Left ventricle myocardium superior (tissue), 1 donor: ENCODE measurements at regions not wholly inside any gene's neighbourhood (a gene's known extent, or its start where the extent isn't known, plus 50 kb on each side); places are given as distances from the start of the nearest gene placed in this dataset.
"Not testable (repeated sequence)": the region's sequence is repeated elsewhere in the genome, so short reads cannot be mapped to it uniquely, and the experiment has no call there.

Source experiments
- ATAC-seq: fragments of 200-7000 bp; cut with Tn5 transposase; one replicate; pipeline ENCODE4 v1.9.1; 2020; ENCODE audit warnings: mild to moderate bottlenecking, moderate library complexity
- DNase-seq: peaks from one replicate; pipeline ENCODE4 v3.0.0-alpha.2; 2020
- intact Hi-C: fragments of 100-400 bp; cut with micrococcal nuclease; formaldehyde crosslinking; loops from one replicate; pipeline ENCODE4 v1.11.0; 2022
- donor health status: DM: no; HTN: yes; CAD: no; lungs with severe emphysema.

DNA sequence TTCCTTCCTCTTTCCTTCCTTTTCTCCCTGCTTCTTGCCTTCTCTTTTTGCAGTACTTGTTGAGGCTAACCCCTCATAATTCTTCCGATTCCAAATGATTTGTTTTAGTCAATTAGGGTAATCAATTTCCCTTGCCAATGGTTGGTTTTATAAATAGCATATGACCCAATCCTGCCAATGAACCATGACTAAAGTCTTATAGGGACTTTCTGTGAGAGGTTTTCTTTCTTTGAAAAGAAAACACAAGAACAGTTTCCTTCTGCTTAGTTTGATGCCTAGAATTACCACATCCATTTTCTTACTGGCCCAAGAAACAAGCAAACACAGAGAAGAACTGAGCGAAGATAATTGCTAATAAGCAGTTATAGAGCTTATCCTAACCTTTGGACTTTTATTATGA, 292.5 kb upstream of the SATB1 start:
- no peak for DNase-seq
- no peak for ATAC-seq
- intact Hi-C loops: no loop called here

DNA sequence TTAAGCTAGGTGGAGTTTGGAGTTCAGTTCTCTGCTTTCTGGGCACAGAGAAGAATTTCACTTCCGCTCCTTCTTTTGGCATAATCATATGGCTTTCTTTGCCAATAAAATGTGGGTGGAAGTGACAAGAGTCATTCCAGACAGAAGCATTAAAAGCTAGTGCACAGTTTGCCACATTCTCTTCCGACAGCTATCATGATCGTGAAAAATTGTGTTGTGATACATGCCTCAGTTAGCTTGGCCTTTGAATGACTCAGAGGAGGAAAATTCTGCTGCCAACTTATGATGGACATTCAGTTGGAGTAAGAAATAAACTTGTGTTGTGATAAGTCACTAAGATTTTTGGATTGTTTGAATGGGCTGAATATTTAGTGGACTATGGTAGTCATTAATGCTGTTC, 291.7 kb upstream of the SATB1 start:
- DNase-seq: no peak
- ATAC-seq: no peak

DNA sequence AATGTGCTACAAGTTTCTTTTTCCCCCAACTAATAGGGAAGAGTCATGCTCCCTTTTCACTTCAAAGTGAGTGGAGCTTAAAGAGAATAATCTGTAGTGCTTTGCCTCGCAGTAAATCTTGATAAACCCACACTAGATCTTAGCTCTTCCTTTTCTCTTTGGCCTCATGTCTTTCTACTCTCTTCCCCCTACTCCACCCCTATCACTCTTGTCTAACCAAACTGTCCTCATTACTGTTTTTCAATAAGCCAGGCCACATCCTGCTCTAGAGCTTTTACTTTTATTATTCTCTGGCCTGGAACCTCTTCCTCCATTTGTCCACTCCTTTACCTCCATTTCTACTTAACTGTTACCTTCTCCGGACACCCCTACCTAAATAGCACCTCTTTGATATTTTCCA, 291.0 kb upstream of the SATB1 start:
- DNase-seq: no peak
- intact Hi-C loops: no loop called here
- ATAC-seq: no peak

More for the DNA sequence above, 291.7 kb upstream of the SATB1 start:
- intact Hi-C loops: no loop called here

DNA sequence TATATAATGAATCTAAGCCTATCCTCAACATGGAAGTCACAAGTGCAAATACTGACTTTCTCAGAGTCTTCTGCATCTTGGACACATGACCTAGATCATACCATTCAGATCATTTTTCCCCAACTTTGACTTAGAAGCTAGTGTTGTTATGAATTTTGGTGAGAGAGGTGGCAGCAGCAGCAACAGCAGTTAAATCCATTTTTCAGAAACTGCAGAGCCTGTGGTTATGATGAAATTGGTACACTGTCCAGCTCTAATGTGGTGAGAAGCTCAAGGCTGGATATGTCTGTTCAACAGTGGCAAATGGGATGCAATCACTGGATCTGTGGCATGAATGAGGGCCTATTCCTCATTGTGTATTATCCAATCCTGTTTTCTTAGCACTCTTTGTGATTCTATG, 290.1 kb upstream of the SATB1 start:
- intact Hi-C loops: no loop called here
- no peak for DNase-seq
- ATAC-seq: no peak

DNA sequence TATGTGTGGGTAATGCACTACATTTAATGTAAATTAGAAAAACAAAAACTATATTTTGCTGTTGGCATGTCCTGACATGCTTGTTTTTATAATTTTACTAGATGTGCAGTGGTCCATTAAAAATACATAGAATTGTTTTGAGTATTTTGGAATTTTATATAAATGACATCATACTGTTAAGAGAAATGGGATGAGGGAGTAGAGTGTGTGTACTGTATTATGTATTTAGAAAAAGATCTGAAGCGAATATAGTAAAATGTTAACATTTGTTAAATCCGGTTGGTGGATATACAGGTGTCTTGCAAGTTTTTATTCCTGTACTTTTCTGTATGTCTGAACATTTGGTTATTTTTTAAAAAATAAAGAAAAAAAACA, 288.4 kb upstream of the SATB1 start:
- no peak for ATAC-seq

DNA sequence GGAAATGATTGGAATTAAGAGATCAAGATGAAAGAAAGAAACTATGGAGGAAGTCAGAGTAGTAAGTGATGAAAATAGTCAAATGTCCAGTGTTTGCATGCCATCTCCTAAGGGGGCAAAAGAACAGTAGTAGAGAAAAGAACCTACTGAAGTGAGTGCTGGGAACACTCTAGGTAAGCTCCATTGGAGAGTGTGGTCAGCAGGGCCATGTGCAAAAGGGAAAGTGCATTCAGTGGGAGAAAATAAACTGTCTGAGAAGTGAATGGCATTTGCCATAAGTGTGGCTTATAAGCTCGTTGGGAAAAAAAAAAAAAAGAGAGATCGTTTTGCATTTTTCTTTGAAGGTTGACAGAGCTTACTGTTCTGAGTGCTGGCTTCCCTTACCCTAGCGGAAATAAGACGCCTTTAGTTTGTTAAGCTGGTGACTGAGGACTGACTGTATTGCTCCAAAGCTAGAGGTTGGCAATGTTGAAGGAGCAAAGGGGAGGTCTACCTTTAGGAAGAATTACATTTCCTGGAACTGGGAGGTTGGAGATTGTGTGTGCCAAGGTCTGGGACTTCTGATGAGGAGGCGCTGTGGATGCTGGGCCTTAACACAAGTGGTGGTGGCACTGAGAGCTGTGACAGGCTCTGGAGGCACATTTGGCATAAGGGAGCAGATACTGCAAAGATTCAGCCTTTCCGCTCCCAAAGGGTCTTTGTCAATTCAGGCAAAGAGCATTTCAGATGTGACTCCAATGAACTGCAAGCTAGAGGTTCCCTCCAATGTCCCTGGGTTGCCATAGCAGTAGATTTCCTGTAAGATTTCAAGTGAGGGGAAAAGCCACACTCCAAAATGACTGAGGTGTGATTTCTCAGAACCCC, 287.8 kb upstream of the SATB1 start:
- intact Hi-C loops: no loop called here
- ATAC-seq (no peak), DNase-seq (no peak)

More for the DNA sequence above, 288.4 kb upstream of the SATB1 start:
- DNase-seq: no peak
- intact Hi-C loops: no loop called here

DNA sequence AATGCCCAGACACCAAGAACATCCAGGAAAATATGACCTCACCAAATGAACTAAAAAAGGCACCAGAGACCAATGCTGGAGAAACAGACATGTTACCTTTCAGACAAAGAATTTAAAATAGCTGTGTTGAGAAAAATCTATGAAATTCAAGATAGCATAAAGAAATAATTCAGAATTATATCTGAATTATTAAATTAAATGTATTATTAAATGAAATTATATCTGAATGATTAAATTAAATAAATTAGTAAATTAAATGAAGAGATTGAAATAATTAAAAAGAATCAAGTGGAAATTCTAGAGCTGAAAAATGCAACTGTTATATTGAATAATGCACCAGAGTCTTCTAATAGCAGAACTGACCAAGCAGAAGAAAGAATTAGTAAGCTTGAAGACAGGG, 279.2 kb upstream of the SATB1 start:
- ATAC-seq (no peak), DNase-seq (no peak)
- intact Hi-C loops: no loop called here

DNA sequence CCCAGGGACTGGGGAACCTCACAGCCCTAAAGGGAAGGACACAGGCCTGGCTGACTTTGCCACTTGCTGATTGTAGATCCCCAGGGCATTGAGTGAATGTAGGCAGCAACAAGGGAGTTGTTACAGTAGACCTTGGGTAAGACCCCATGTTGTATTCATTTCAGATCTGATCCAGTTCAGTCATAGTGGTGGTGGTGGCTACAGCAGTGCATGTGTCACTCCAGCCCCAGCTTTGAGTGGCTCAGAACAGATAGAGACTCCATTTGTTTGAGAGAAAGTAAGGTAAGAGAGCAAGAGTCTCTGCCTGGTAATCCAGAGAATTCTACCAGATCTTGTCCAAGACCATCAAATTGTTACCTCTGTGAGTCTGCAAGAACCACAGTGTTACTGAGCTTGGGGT, 278.7 kb upstream of the SATB1 start:
- ATAC-seq: no peak
- DNase-seq: no peak
- intact Hi-C loops: no loop called here

DNA sequence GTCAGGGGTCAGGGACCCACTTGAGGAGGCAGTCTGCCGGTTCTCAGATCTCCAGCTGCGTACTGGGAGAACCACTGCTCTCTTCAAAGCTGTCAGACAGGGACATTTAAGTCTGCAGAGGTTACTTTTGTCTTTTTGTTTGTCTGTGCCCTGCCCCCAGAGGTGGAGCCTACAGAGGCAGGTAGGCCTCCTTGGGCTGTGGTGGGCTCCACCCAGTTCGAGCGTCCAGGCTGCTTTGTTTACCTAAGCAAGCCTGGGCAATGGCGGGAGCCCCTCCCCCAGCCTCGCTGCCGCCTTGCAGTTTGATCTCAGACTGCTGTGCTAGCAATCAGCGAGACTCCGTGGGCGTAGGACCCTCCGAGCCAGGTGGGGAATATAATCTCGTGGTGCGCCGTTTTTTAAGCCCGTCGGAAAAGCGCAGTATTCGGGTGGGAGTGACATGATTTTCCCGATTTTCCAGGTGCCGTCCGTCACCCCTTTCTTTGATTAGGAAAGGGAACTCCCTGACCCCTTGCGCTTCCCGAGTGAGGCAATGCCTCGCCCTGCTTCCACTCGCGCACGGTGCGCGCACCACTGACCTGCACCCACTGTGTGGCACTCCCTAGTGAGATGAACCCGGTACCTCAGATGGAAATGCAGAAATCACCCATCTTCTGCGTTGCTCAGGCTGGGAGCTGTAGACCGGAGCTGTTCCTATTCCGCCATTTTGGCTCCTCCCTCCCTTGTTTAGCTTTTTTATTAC, 268.6 kb upstream of the SATB1 start:
- DNase-seq, intact Hi-C loops, ATAC-seq: not testable (repeated sequence)

DNA sequence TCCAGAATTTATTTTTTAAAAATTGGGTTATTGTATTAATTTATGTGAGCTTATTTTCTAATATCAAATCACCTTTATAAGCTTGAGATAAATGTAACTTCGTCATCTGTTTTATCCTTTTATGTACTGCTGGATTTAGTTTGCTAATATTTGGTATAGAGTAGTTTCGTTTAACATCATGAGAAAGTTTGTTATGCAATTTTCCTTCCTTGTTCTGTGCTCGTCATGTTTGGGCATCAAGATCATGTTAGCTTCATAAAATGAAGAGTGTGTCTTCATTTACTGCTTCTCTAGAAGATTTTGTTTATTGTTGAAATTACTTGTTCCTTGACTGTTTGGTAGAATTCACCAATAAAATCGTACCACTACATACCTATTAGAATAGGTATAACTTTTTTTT, 262.1 kb upstream of the SATB1 start:
- intact Hi-C loops: no loop called here
- ATAC-seq (no peak), DNase-seq (no peak)

DNA sequence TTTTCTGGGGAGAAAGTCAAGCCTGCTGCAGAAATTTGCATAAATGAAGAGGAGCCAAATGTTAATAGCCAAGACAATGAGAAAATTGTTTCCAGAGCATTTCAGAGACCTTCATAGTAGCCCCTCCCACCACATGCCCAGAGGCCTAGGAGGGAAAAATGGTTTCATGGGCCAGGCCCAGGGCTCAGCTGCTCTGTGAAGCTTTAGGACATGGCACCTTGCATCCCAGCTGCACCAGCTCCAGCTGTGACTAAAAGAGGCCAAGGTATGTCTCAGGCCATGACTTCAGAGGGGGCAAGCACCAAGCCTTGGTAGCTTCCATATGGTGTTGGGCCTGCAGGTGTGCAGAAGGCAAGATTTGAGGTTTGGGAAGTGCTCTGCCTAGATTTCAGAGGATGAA, 258.8 kb upstream of the SATB1 start:
- DNase-seq (no peak), ATAC-seq (no peak)

DNA sequence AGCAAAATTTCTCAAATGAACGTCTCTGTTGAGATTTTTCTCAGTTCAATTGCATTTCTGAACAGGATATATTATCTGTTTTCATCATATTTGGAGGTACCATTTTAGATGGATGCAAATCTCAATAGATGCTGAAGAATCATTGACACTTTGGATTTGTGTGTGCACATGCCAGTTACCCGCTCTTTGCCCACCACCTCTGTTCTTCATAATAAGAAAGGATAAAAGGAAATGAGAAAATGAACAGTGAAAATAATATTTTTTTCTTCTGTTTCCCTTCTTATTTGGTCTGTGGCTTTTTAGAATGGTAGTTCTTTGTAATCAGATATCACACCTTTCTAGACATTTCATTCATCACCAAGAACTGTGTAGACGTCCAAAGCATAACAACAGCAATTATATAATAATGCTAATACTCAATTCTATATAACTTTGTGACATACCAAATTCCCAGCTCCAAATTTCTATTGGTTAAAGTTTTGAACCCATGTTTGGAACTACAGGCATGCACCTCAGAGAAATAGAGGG, 256.7 kb upstream of the SATB1 start:
- DNase-seq (no peak), ATAC-seq (no peak)
- intact Hi-C loops: no loop called here

More for the DNA sequence above, 258.8 kb upstream of the SATB1 start:
- intact Hi-C loops: no loop called here

DNA sequence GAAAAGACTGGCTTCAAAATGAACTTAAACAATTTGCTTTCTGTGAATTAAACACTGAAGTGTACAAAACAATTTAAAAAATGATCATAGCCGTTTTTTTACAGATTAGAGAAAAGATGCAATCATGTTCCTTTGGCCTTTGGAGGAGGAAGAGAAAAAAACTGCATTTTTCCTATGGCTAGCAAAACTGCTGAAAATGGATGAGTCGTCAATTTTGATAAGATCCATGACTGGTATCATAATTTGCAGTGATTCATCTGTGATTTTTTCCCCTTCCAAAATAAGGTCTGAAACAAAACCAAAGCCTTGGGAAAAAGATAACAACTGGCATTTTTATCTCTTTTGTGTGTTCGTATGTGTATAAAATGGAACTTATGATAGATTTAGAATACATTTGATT, 255.6 kb upstream of the SATB1 start:
- intact Hi-C loops: no loop called here
- DNase-seq (no peak), ATAC-seq (no peak)

DNA sequence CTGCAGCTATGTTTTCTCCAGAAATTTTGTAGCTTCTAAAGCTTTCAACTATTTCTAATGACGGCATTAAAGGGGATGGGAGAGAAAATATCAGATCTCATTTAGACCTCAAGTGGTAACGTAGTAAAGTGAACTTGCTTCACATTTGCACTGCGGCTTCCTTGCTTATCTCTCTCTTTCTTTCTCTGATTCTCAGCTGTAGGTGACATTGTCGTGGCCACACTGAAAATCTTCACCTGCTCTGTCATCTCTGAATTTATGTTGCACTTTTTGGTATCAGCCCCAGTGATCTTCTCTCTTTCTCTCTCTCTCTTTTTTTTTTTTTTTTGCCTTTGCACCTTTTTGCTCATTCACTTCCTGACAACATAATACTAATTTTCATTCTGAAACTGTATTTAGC, 254.1 kb upstream of the SATB1 start:
- intact Hi-C loops: no loop called here
- ATAC-seq (no peak), DNase-seq (no peak)

DNA sequence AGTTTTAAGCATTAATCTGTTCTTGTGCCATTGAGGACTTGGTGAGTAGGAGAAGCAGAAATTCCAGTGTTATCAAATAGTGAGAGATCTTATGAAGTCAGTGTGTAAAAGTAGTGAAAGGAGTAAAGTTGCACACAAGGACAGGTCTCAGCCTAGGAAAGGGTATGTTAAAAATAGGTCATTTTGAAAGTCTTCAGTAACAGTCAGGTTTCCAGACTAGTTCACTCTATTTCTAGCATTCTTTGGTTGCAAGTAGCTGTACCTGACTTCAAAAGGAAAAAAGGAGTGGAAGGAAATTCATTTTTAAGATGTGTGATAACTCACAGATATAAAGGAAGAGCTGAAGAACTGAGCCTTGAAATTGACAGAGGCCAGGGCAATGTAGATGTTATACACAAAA, 250.1 kb upstream of the SATB1 start:
- intact Hi-C loops: no loop called here
- ATAC-seq: no peak

DNA sequence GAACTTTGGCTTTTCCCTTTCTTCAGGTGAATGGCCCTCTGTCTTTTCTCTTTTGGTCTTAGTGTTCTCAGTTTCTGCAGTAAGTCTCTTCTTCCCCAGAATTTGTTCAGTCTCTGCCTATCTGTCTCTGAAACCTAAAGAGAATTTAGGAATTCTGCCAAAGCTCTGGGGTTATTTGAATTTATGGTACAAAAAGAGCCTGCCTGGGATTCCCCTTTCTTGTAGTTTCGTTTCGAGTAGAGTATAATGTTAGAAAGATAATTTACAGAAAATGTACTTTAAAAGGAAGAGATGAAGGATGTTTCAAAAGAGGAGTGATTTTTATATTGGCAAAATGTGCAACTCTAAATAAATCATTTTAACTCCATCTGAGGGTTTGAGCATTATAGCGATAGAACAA, 247.4 kb upstream of the SATB1 start:
- no peak for ATAC-seq
- no peak for DNase-seq
- intact Hi-C loops: no loop called here

More for the DNA sequence above, 250.1 kb upstream of the SATB1 start:
- no peak for DNase-seq

DNA sequence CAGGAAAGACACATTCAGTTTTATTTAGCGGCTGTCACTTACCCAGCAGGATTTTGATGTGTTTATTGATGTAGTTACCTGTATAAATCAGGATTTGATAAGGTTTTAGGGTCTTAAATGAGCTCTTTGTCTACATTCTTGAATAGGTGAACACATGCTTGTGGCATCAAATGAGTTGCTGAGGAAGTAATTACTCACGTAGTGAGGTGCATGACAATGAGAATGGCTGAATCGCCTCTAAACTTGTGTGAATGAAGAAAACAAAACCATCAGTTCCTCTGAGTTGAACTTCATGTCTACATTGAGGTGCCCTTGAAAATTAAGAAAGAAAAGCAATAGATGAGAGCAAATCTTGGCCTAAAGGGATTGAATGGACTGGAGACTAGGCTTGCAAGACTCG, 245.6 kb upstream of the SATB1 start:
- ATAC-seq (no peak), DNase-seq (no peak)
- intact Hi-C loops: no loop called here

DNA sequence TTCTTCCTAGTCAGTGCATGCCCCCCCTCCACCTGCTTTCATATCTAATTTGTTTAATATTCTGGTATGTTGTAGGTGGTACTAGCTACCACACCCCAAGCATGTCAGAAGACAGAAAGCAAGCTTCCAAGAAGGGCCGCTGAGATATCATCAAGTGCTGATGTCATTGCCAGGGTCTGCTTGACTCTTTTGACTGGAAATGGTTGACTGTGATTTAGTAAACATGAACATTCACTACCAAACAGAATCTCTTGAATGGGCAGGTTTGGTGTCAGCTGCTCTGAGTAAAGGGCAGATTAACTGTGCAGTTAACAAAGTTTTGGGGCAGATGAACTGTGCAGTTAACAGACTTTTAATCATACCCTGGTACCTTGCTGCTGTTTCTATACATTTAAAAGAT, 244.2 kb upstream of the SATB1 start:
- ATAC-seq (no peak), DNase-seq (no peak)
- intact Hi-C loops: no loop called here

DNA sequence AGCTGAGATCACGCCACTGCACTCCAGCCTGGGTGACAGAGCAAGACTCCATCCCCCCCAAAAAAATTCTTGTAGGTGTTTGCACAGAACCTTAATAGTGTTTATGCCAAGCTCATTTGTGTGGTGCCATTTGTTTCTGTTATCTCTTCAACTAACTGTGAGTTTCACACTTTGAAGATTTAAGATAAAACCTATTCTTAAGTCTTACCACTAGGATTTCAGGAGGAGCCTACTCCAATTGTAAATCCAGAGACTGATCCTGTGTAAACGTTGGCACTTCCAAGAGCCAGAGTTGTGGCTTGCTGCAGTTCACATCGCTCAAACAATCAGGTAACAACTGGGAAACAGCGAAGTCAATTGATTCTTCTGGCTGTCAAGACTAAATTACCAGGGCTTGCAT, 242.4 kb upstream of the SATB1 start:
- DNase-seq (no peak), ATAC-seq (no peak)
- intact Hi-C loops: no loop called here

DNA sequence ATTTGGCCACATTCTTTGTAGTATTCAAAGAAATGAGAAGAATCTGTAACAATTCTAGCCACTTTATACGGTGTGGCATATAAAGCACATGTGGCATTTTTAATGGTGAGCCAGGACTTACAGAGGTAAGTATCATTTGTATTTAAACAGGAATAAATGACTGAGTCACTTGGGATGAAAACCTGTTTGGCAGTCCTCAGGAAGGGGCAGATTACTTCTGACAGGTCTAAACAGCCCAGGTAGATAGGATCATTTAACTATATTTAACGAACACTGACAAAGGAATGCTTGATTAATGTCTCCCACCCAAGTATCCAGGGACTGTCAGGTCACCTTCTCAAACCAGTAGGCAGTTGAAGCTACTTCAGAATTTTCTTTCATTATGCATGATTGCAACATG, 241.5 kb upstream of the SATB1 start:
- DNase-seq: no peak
- no peak for ATAC-seq
- intact Hi-C loops: no loop called here

DNA sequence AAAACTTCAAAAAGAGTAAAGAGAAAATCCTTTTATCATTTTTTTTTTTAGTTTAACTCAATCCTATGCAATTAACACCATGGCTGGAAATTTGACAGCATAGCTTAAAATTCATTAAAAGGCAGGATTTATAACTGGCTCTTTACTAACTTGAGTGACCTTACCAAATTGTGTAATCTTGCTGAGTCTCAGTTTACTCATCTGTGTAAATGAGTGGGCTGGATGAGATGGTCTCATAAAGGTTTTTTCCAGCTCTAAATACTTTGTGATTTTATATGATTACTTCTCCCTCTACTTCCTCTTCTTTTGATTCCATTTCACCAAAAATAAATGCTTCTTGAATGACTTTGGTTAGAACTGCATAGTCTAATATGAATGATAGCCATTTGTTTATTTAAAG, 234.9 kb upstream of the SATB1 start:
- intact Hi-C loops: no loop called here
- ATAC-seq: no peak

More for the DNA sequence above, 234.9 kb upstream of the SATB1 start:
- DNase-seq: no peak
